Breast epithelium (tissue), 3 donors: ENCODE measurements at regions not wholly inside any gene's neighbourhood (a gene's known extent, or its start where the extent isn't known, plus 50 kb on each side); places are given as distances from the start of the nearest gene placed in this dataset.

Experiments used
- CTCF ChIP-seq, 3 donors: fragments of 450-650 bp; IDR thresholded peaks; one replicate each; pipeline ENCODE4 v1.5.1; 2016 to 2017; ENCODE audit warnings: antibody characterized with exemption in 3 of 3, mild to moderate bottlenecking in 3 of 3, moderate library complexity in 3 of 3
- POLR2A ChIP-seq: fragments of 450-650 bp; IDR thresholded peaks from one replicate; pipeline ENCODE4 v1.6.1; 2016; ENCODE audit warnings: antibody characterized with exemption, mild to moderate bottlenecking, moderate library complexity

DNA sequence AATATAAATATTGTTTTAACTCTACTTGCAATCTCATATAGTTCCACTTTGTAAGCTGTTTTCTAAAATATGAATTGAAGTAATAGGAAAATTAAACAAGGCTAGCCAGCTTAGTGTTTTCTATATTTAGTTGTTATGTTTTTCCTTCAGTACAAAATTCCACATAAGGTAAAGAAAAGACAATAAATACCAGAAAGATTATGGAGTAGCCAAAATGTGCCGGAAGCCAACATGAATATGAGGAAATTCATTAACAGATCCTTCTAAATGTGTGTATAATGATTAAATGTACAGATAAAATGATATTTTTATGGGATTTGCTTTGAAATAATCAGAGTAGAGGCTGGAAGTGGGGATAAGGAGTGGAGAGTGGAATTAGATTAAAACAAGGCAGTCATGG, 52.5 kb upstream of the COL21A1 start:
- no peak for TF ChIP-seq CTCF (IDR thresholded peaks at IDR 0.05)
- TF ChIP-seq POLR2A, result no peak
